ENCODE measurements at regions not wholly inside any gene's neighbourhood (a gene's known extent, or its start where the extent isn't known, plus 50 kb on each side); places are given as distances from the start of the nearest gene placed in this dataset.

DNA sequence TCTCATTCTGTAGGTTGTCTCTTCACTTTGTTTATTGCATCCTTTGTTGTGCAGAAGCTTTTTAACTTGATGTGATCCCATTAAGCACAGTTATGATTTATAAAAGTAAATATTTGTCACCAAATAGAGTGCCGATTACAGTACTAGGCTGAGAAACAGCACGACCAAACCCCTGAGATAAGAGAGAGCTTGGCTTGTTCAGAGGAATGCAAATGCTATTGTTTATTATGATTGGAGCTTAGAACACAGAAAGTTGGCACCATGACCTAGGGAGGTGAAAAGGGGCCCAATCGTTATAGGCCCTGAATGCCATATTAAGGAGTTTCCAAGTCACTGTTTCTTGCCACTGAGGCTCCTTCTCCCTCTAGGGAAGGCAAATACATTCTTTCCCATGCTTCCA is 214.9 kb downstream of the KITLG start:
- H3K4me1 ChIP-seq (ENCODE audit: control insufficient read depth, extremely low read depth, insufficient read depth, low read length), result no peaks in the 10 kb centered on the region
- no peaks in the 10 kb centered on the region for H3K27me3 ChIP-seq (ENCODE audit: control insufficient read depth in 2 of 2, insufficient read depth in 2 of 2, low read length in 2 of 2)
- H4K20me1 ChIP-seq (replicated peaks; ENCODE audit: control insufficient read depth, extremely low read depth, insufficient read depth, low read length), result no peaks in the 10 kb centered on the region
- TF ChIP-seq CTCF (IDR thresholded peaks at IDR 0.05; ENCODE audit: extremely low read depth in 1 of 2, insufficient read depth in 1 of 2, low read depth in 1 of 2, low read length in 2 of 2) (no peak), POLR2A (IDR thresholded peaks at IDR 0.05; ENCODE audit: low read depth, low read length) (no peak), EZH2 (IDR thresholded peaks at IDR 0.05; ENCODE audit: borderline replicate concordance, low read depth, low read length, severe bottlenecking) (no peak), POLR2AphosphoS5 (IDR thresholded peaks at IDR 0.05; ENCODE audit: insufficient read depth, low read depth, low read length) (no peak), MYC (IDR thresholded peaks at IDR 0.05; ENCODE audit: low read depth, low read length) (no peak), FOS (IDR thresholded peaks at IDR 0.05; ENCODE audit: borderline replicate concordance, insufficient read depth, low read length) (no peak), GATA2 (IDR thresholded peaks at IDR 0.05; ENCODE audit: insufficient read depth, insufficient read length, low read depth, low read length) (no peak), JUN (IDR thresholded peaks at IDR 0.05; ENCODE audit: borderline replicate concordance, insufficient read depth, insufficient read length, low read depth) (no peak)
- TF ChIP-seq, protein P1, sequence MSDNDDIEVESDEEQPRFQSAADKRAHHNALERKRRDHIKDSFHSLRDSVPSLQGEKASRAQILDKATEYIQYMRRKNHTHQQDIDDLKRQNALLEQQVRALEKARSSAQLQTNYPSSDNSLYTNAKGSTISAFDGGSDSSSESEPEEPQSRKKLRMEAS (IDR thresholded peaks at IDR 0.05; ENCODE audit: insufficient read depth, insufficient read length), result no peak
- no peaks in the 10 kb centered on the region for H3K9me3 ChIP-seq (replicated peaks; ENCODE audit: control insufficient read depth, insufficient read depth, low read length)
- ChIA-PET POLR2A (no interaction called here), CTCF (interaction anchor here (1.6 kb wide), 2 partner anchors 22 to 28 kb away, joined by 3 to 4 read pairs; no protein-coding TSS in a partner anchor)
- no peak for DNase-seq (ENCODE audit: low read depth, low spot score)
- H3K9me1 ChIP-seq (replicated peaks; ENCODE audit: control insufficient read depth, extremely low read depth, insufficient read depth, low read length), result no peaks in the 10 kb centered on the region
- FAIRE-seq, result no peak
- no peaks in the 10 kb centered on the region for H3K79me2 ChIP-seq (ENCODE audit: control insufficient read depth, insufficient read depth, low read length)
- no peak overlapping the region for H2AFZ ChIP-seq (ENCODE audit: low read depth, low read length)
- H3K9ac ChIP-seq (replicated peaks; ENCODE audit: extremely low read depth, insufficient read depth, low read length), result no peak overlapping the region
- H3K4me2 ChIP-seq (ENCODE audit: insufficient read depth, low read length), result no peak overlapping the region
- intact Hi-C loops (cut with micrococcal nuclease), result no loop called here
- no peak overlapping the region for H3K27ac ChIP-seq (ENCODE audit: insufficient read depth, low read depth, low read length)
- dilution Hi-C loops (cut with MboI; ENCODE audit: extremely low pct_ligation_motif_present, low sequenced_read_pairs), result no loop called here
- H3K4me3 ChIP-seq (replicated peaks in 1 of 3; ENCODE audit: insufficient read depth in 1 of 3, low read depth in 1 of 3, low read length in 3 of 3), result no peak overlapping the region
- no TSS peak for BruUV-seq (replicated peaks)
- H3K36me3 ChIP-seq (ENCODE audit: control insufficient read depth in 2 of 2, extremely low read depth in 1 of 2, insufficient read depth in 2 of 2, low read length in 2 of 2), result no peaks in the 10 kb centered on the region

All from endothelial cell of umbilical vein (primary cell).